Osteoblast (primary cell): ENCODE measurements at regions not wholly inside any gene's neighbourhood (a gene's known extent, or its start where the extent isn't known, plus 50 kb on each side); places are given as distances from the start of the nearest gene placed in this dataset.

Experiments used
- DNase-seq: peaks from one replicate; pipeline ENCODE4 v3.0.0; 2011; ENCODE audit warnings: low spot score, mixed read lengths; ENCODE audit not compliant: insufficient read length; ENCODE audit errors: missing footprints
- H2AFZ ChIP-seq: 2 replicates; pipeline ENCODE4 v1.6.0; 2011; ENCODE audit warnings: mild to moderate bottlenecking, low read length
- H3K27ac ChIP-seq: 2 replicates; pipeline ENCODE4 v1.5.1; 2011; ENCODE audit warnings: mild to moderate bottlenecking, low read depth, low read length, moderate library complexity
- H3K27me3 ChIP-seq: 2 replicates; pipeline ENCODE4 v1.6.0; 2012; ENCODE audit warnings: mild to moderate bottlenecking, control low read depth, inconsistent platforms, low read length, moderate library complexity; ENCODE audit not compliant: insufficient read depth
- H3K36me3 ChIP-seq: 2 replicates; pipeline ENCODE4 v1.5.1; 2011; ENCODE audit warnings: mild to moderate bottlenecking, low read length, control low read depth, moderate library complexity; ENCODE audit not compliant: insufficient read depth
- H3K4me1 ChIP-seq: 2 replicates; pipeline ENCODE4 v1.5.1; 2011; ENCODE audit warnings: mild to moderate bottlenecking, low read length, control low read depth, moderate library complexity; ENCODE audit not compliant: insufficient read depth
- H3K4me2 ChIP-seq: 2 replicates; pipeline ENCODE4 v1.6.0; 2011; ENCODE audit warnings: mild to moderate bottlenecking, low read length; ENCODE audit not compliant: insufficient read depth
- H3K4me3 ChIP-seq: fragments of 200-600 bp; sonication (generic); 3 replicates; pipeline ENCODE4 v1.5.1; 2012; ENCODE audit warnings: mild to moderate bottlenecking, low read length, inconsistent platforms; ENCODE audit not compliant: insufficient read depth
- H3K79me2 ChIP-seq: 2 replicates; pipeline ENCODE4 v1.6.0; 2012; ENCODE audit warnings: mild to moderate bottlenecking, low read length, control low read depth, inconsistent platforms; ENCODE audit not compliant: insufficient read depth
- H3K9me3 ChIP-seq: 2 replicates; pipeline ENCODE4 v1.5.1; 2011; ENCODE audit warnings: low read depth, low read length, control low read depth
- H4K20me1 ChIP-seq: 2 replicates; pipeline ENCODE4 v1.6.0; 2012; ENCODE audit warnings: mild to moderate bottlenecking, low read length, control low read depth; ENCODE audit not compliant: insufficient read depth
- TF ChIP-seq, protein P1 (sequence below): IDR thresholded peaks from 2 replicates; pipeline ENCODE4 v1.5.1; 2011; ENCODE audit warnings: mild to moderate bottlenecking, low read depth, low read length, moderate library complexity; ENCODE audit errors: extremely low read depth

DNA sequence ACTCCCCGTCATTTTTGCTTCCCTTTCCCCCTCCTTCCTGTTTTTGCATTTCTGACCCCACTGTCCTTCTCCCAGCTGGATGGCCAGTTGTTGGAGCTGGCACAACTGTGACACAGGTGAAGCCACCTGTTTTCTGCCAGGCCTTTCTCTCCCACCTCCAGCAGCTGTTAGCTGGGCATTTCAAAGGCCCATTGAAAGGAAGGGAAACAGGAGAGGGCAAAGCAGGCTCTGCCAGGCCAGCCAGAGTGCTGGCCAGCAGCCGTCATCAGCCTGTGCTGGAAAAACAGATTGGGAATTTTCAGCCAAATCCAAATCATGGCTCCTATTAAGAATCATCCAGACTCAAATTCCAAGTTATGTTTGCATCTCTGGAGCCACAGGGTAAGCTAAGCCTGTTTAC is 155.2 kb upstream of the C2CD4B start:
- TF ChIP-seq, protein P1, sequence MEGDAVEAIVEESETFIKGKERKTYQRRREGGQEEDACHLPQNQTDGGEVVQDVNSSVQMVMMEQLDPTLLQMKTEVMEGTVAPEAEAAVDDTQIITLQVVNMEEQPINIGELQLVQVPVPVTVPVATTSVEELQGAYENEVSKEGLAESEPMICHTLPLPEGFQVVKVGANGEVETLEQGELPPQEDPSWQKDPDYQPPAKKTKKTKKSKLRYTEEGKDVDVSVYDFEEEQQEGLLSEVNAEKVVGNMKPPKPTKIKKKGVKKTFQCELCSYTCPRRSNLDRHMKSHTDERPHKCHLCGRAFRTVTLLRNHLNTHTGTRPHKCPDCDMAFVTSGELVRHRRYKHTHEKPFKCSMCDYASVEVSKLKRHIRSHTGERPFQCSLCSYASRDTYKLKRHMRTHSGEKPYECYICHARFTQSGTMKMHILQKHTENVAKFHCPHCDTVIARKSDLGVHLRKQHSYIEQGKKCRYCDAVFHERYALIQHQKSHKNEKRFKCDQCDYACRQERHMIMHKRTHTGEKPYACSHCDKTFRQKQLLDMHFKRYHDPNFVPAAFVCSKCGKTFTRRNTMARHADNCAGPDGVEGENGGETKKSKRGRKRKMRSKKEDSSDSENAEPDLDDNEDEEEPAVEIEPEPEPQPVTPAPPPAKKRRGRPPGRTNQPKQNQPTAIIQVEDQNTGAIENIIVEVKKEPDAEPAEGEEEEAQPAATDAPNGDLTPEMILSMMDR: no peak
- H3K27me3 ChIP-seq: peaks cover 27% of the 10 kb centered on the region
- H3K4me1 ChIP-seq: no peaks in the 10 kb centered on the region
- no peak overlapping the region for H2AFZ ChIP-seq
- H3K27ac ChIP-seq: no peak overlapping the region
- no peak overlapping the region for H3K4me2 ChIP-seq
- no peak for DNase-seq
- no peaks in the 10 kb centered on the region for H3K9me3 ChIP-seq
- H3K79me2 ChIP-seq: no peaks in the 10 kb centered on the region
- H3K36me3 ChIP-seq: no peaks in the 10 kb centered on the region
- H4K20me1 ChIP-seq: no peaks in the 10 kb centered on the region
- no peak overlapping the region for H3K4me3 ChIP-seq

DNA sequence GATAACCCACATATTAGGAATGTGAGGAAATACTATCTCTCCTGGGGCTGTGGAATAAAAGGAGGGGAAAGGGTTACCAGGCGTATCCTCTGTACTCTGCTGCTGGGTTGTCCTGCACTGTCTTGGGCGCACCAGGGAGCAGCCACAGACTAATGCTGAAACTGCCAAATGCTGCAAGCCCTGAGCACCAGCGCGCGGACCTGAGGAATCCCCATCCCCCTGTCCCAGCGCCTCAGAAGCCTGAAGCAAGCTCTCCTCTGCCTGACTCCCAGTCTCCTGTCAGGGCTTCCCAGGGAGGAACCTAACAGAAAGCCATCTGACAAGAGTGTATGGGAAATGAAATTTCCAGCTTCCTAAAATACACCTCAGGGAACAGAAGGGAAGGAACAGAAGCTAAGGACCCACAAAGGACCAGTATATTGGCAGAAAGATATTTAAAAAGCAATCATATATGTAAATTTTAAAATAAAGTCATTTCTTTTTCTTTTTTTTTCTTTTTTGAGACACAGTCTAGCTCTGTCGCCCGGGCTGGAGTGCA is 158.3 kb upstream of the C2CD4B start:
- H3K36me3 ChIP-seq: no peaks in the 10 kb centered on the region
- H4K20me1 ChIP-seq: no peaks in the 10 kb centered on the region
- no peak for DNase-seq
- H3K4me3 ChIP-seq: no peak overlapping the region
- H3K4me2 ChIP-seq: no peak overlapping the region
- H3K9me3 ChIP-seq: no peaks in the 10 kb centered on the region
- peaks cover 19% of the 10 kb centered on the region for H3K27me3 ChIP-seq
- TF ChIP-seq, protein P1: no peak
- H3K4me1 ChIP-seq: no peaks in the 10 kb centered on the region
- H3K79me2 ChIP-seq: no peaks in the 10 kb centered on the region
- no peak overlapping the region for H2AFZ ChIP-seq
- H3K27ac ChIP-seq: no peak overlapping the region

DNA sequence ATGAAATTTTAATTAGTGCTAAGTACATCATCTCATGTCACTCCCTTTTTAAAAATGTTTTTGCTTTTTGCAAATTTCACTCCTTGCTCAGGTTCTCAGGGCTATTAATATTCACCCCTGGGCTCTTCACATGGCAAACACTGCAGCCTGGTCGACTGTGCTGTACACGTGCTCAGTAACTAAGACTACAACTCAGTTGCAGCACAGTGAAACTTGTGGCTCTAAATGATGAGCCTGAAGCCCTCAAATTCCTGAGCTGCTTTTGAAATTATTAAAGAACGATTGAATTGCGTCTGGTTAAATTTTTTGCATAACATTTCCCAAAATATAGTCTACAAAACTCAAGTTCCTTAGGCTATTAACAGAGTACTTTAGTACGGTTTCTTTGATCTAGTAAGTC is 159.3 kb upstream of the C2CD4B start:
- DNase-seq: no peak
- no peak overlapping the region for H3K4me2 ChIP-seq
- peaks cover 18% of the 10 kb centered on the region for H3K27me3 ChIP-seq
- no peaks in the 10 kb centered on the region for H3K79me2 ChIP-seq
- no peaks in the 10 kb centered on the region for H4K20me1 ChIP-seq
- H2AFZ ChIP-seq: no peak overlapping the region
- no peaks in the 10 kb centered on the region for H3K4me1 ChIP-seq
- no peaks in the 10 kb centered on the region for H3K9me3 ChIP-seq
- H3K4me3 ChIP-seq: no peak overlapping the region
- H3K36me3 ChIP-seq: no peaks in the 10 kb centered on the region
- TF ChIP-seq, protein P1: no peak
- no peak overlapping the region for H3K27ac ChIP-seq

DNA sequence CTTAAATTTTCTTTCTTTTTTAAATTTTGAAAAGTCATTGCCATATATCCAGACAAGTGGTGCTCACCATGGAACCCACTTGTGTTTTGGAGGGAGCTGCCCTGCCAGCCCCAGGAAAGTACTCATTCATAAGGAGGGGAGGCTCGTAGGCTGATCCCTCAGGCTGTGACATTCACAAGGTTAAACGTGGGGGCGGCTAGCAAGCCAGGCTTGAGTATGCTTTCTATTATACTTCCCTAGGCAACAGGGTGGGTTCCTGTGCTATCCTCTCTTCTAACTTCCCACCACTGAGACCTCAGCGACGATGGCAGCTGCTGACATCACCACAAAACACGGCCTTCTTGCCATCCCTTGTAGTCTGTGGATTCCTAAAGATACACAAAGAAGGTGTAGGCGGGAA is 160.5 kb upstream of the C2CD4B start:
- Histone ChIP-seq H3K27me3 (peaks cover 13% of the 10 kb centered on the region), H3K27ac (no peak overlapping the region), H3K4me3 (no peak overlapping the region), H2AFZ (no peak overlapping the region), H3K4me1 (no peaks in the 10 kb centered on the region), H3K36me3 (no peaks in the 10 kb centered on the region), H3K9me3 (no peaks in the 10 kb centered on the region), H3K79me2 (no peaks in the 10 kb centered on the region), H4K20me1 (no peaks in the 10 kb centered on the region), H3K4me2 (no peak overlapping the region)
- TF ChIP-seq, protein P1: no peak
- no peak for DNase-seq
